Endothelial cell of umbilical vein (primary cell): ENCODE measurements at regions not wholly inside any gene's neighbourhood (a gene's known extent, or its start where the extent isn't known, plus 50 kb on each side); places are given as distances from the start of the nearest gene placed in this dataset.

Experiments used
- BruUV-seq: library from RNA; stranded (reverse); fragments of 400-500 nt; replicated peaks from 2 replicates; lab custom pipeline; 2021; lab: Mats Ljungman, UMichigan
- CTCF ChIA-PET: fragments of 300-600, 350-600 bp; sonication (Branson Sonifier 250); formaldehyde crosslinking; loops from one replicate; lab custom pipeline; 2021; ENCODE audit warnings: antibody characterized with exemption, inconsistent platforms; lab: Charles Lee
- POLR2A ChIA-PET: fragments of 300-600, 350-600 bp; sonication (Branson Sonifier 250); formaldehyde crosslinking; loops from one replicate; lab custom pipeline; 2021; ENCODE audit warnings: antibody characterized with exemption, inconsistent platforms; lab: Charles Lee
- DNase-seq: peaks from one replicate; pipeline ENCODE4 v3.0.0-alpha.2; 2011; ENCODE audit warnings: low read depth, low spot score
- FAIRE-seq: peaks from 2 replicates; lab custom pipeline; 2011; peaks lifted over from hg19 to GRCh38; lab: Jason Lieb, UNC
- H2AFZ ChIP-seq: 2 replicates; pipeline ENCODE4 v1.6.0; 2012; ENCODE audit warnings: low read depth, low read length, control low read depth, inconsistent platforms
- H3K27ac ChIP-seq: 2 replicates; pipeline ENCODE4 v1.5.1; 2011; ENCODE audit warnings: low read depth, mild to moderate bottlenecking, control low read depth, low read length, moderate library complexity; ENCODE audit not compliant: insufficient read depth
- H3K27me3 ChIP-seq, 2 experiments: 2 replicates each; pipeline versions ENCODE4 v1.6.0 to v1.6.1; 2011; ENCODE audit warnings: low read length in 2 of 2, mixed read lengths in 1 of 2; ENCODE audit not compliant: control insufficient read depth in 2 of 2, insufficient read depth in 2 of 2
- H3K36me3 ChIP-seq, 2 experiments: 2 replicates in 1 of 2; 3 replicates in 1 of 2; pipeline ENCODE4 v1.5.1; 2011; ENCODE audit warnings: low read length in 2 of 2, mild to moderate bottlenecking in 1 of 2, moderate library complexity in 1 of 2; ENCODE audit not compliant: control insufficient read depth in 2 of 2, insufficient read depth in 2 of 2; ENCODE audit errors: extremely low read depth in 1 of 2
- H3K4me1 ChIP-seq: 3 replicates; pipeline ENCODE4 v1.5.1; 2011; ENCODE audit warnings: mild to moderate bottlenecking, low read length; ENCODE audit not compliant: control insufficient read depth, insufficient read depth; ENCODE audit errors: extremely low read depth
- H3K4me2 ChIP-seq: 2 replicates; pipeline ENCODE4 v1.6.1; 2011; ENCODE audit warnings: low read length, control low read depth, mixed read lengths; ENCODE audit not compliant: insufficient read depth
- H3K4me3 ChIP-seq, 3 experiments: fragments of 200-600 bp in 1 of 3; sonication (generic), shearing (Covaris generic) in 1 of 3; replicated peaks in 1 of 3; 2 replicates each; pipeline ENCODE4 v1.5.1; 2011 to 2016; ENCODE audit warnings: control low read depth in 3 of 3, low read length in 3 of 3, mild to moderate bottlenecking in 2 of 3, inconsistent platforms in 1 of 3, low read depth in 1 of 3, moderate library complexity in 1 of 3; ENCODE audit not compliant: insufficient read depth in 1 of 3
- H3K79me2 ChIP-seq: 2 replicates; pipeline ENCODE4 v1.6.0; 2012; ENCODE audit warnings: low read length, inconsistent platforms; ENCODE audit not compliant: control insufficient read depth, insufficient read depth
- H3K9ac ChIP-seq: replicated peaks from 2 replicates; pipeline ENCODE3; 2011; ENCODE audit warnings: low read length, control low read depth; ENCODE audit not compliant: insufficient read depth; ENCODE audit errors: extremely low read depth
- H3K9me1 ChIP-seq: replicated peaks from 3 replicates; pipeline ENCODE4 v1.6.0; 2011; ENCODE audit warnings: mild to moderate bottlenecking, low read length; ENCODE audit not compliant: control insufficient read depth, insufficient read depth; ENCODE audit errors: extremely low read depth
- H3K9me3 ChIP-seq: replicated peaks from 2 replicates; pipeline ENCODE4 v1.5.1; 2012; ENCODE audit warnings: low read length, inconsistent platforms; ENCODE audit not compliant: control insufficient read depth, insufficient read depth
- H4K20me1 ChIP-seq: replicated peaks from 2 replicates; pipeline ENCODE3; 2011; ENCODE audit warnings: mild to moderate bottlenecking, low read length; ENCODE audit not compliant: control insufficient read depth, insufficient read depth; ENCODE audit errors: extremely low read depth
- CTCF ChIP-seq, 2 donors: IDR thresholded peaks; 1 replicate in 1 of 2; 2 replicates in 1 of 2; pipeline ENCODE4 v1.5.1; 2011; ENCODE audit warnings: low read length in 2 of 2, mild to moderate bottlenecking in 2 of 2, moderate library complexity in 2 of 2, control low read depth in 1 of 2, inconsistent platforms in 1 of 2, low read depth in 1 of 2; ENCODE audit not compliant: insufficient read depth in 1 of 2; ENCODE audit errors: extremely low read depth in 1 of 2
- EZH2 ChIP-seq: IDR thresholded peaks from 2 replicates; pipeline ENCODE4 v1.6.1; 2012; ENCODE audit warnings: borderline replicate concordance, low read depth, mild to moderate bottlenecking, moderate library complexity, low read length, inconsistent platforms; ENCODE audit not compliant: severe bottlenecking
- FOS ChIP-seq: IDR thresholded peaks from 2 replicates; pipeline ENCODE4 v1.6.1; 2011; ENCODE audit warnings: mild to moderate bottlenecking, low read length, moderate library complexity, borderline replicate concordance; ENCODE audit not compliant: insufficient read depth
- GATA2 ChIP-seq: IDR thresholded peaks from 2 replicates; pipeline ENCODE4 v1.7.0; 2011; ENCODE audit warnings: low read depth, mild to moderate bottlenecking, moderate library complexity, mixed read lengths, low read length; ENCODE audit not compliant: insufficient read length, insufficient read depth
- JUN ChIP-seq: IDR thresholded peaks from 2 replicates; pipeline ENCODE4 v1.6.1; 2011; ENCODE audit warnings: borderline replicate concordance, low read depth; ENCODE audit not compliant: insufficient read length, insufficient read depth
- MAX ChIP-seq: IDR thresholded peaks from 2 replicates; pipeline ENCODE4 v1.6.1; 2011; ENCODE audit not compliant: insufficient read depth, insufficient read length
- MYC ChIP-seq: IDR thresholded peaks from one replicate; pipeline ENCODE4 v1.6.1; 2011; ENCODE audit warnings: mild to moderate bottlenecking, low read depth, low read length
- POLR2A ChIP-seq: IDR thresholded peaks from 2 replicates; pipeline ENCODE4 v1.6.1; 2012; ENCODE audit warnings: low read depth, mild to moderate bottlenecking, control low read depth, low read length
- POLR2AphosphoS5 ChIP-seq: IDR thresholded peaks from 2 replicates; pipeline ENCODE4 v1.6.1; 2012; ENCODE audit warnings: low read depth, mild to moderate bottlenecking, control low read depth, low read length, moderate library complexity; ENCODE audit not compliant: insufficient read depth
- dilution Hi-C: fragments of 300-500 bp; cut with MboI; formaldehyde crosslinking; loops from one replicate; pipeline ENCODE4 v1.15.0; 2019; ENCODE audit warnings: low sequenced_read_pairs; ENCODE audit not compliant: extremely low pct_ligation_motif_present
- intact Hi-C: fragments of 100-400 bp; cut with micrococcal nuclease; formaldehyde crosslinking; loops from one replicate; pipeline ENCODE4 v1.10.0; 2022

- Histone ChIP-seq H3K36me3 (no peaks in the 10 kb centered on the region), H4K20me1 (no peaks in the 10 kb centered on the region), H3K4me1 (no peaks in the 10 kb centered on the region), H3K79me2 (no peaks in the 10 kb centered on the region), H2AFZ (no peak overlapping the region), H3K9me1 (no peaks in the 10 kb centered on the region), H3K4me3 (no peak overlapping the region), H3K9ac (no peak overlapping the region), H3K27me3 (no peaks in the 10 kb centered on the region), H3K9me3 (no peaks in the 10 kb centered on the region), H3K27ac (no peak overlapping the region), H3K4me2 (no peak overlapping the region)
- dilution Hi-C loops (no loop called here), intact Hi-C loops (no loop called here)
- DNase-seq (no peak), FAIRE-seq (no peak)
- BruUV-seq: no TSS peak
- ChIA-PET POLR2A (no interaction called here), CTCF (no interaction called here)
- TF ChIP-seq JUN (no peak), POLR2A (no peak), EZH2 (no peak), MYC (no peak)
Measured at GRCh38 chr1:112044745-112045144, 55.3 kb upstream of the KCND3 start.

- H3K27me3 ChIP-seq: no peaks in the 10 kb centered on the region
- FAIRE-seq (no peak), DNase-seq (no peak)
- dilution Hi-C loops (no loop called here), intact Hi-C loops (no loop called here)
- no peak overlapping the region for H2AFZ ChIP-seq
- no peaks in the 10 kb centered on the region for H3K4me1 ChIP-seq
- H3K9ac ChIP-seq: no peak overlapping the region
- no peaks in the 10 kb centered on the region for H3K36me3 ChIP-seq
- no peak overlapping the region for H3K4me2 ChIP-seq
- H4K20me1 ChIP-seq: no peaks in the 10 kb centered on the region
- H3K79me2 ChIP-seq: no peaks in the 10 kb centered on the region
- H3K9me1 ChIP-seq: no peaks in the 10 kb centered on the region
- no peak overlapping the region for H3K27ac ChIP-seq
- CTCF ChIA-PET: no interaction called here
- POLR2A ChIA-PET: no interaction called here
- H3K4me3 ChIP-seq: no peak overlapping the region
- no peak for TF ChIP-seq EZH2
- no peak for TF ChIP-seq POLR2A
- TF ChIP-seq FOS: no peak
- TF ChIP-seq MAX: no peak
- TF ChIP-seq CTCF (IDR thresholded peaks at IDR 0.05; ENCODE audit: extremely low read depth in 1 of 2, insufficient read depth in 1 of 2, low read depth in 1 of 2, low read length in 2 of 2): no peak
- TF ChIP-seq GATA2: no peak
- TF ChIP-seq POLR2AphosphoS5: no peak
- no peak for TF ChIP-seq MYC
- TF ChIP-seq JUN: no peak
- BruUV-seq: no TSS peak
- no peaks in the 10 kb centered on the region for H3K9me3 ChIP-seq
Measured at GRCh38 chr1:112046630-112047029, 57.2 kb upstream of the KCND3 start.
